Progenitor cell of endocrine pancreas (in vitro differentiated cells): ENCODE measurements at regions not wholly inside any gene's neighbourhood (a gene's known extent, or its start where the extent isn't known, plus 50 kb on each side); places are given as distances from the start of the nearest gene placed in this dataset.

ENCODE experiments used
- DNase-seq: peaks from one replicate; pipeline ENCODE4 v3.0.0; 2021; ENCODE audit warnings: low spot score; ENCODE audit not compliant: unreplicated experiment
- H3K27ac Mint-ChIP-seq: 2 replicates; pipeline ENCODE4 v1.8.0; 2021; ENCODE audit warnings: mild to moderate bottlenecking, moderate library complexity, mixed read lengths
- H3K27me3 Mint-ChIP-seq: 2 replicates; pipeline ENCODE4 v1.8.0; 2021; ENCODE audit warnings: mixed read lengths
- H3K36me3 Mint-ChIP-seq: 2 replicates; pipeline ENCODE4 v1.8.0; 2022; ENCODE audit warnings: mixed read lengths; ENCODE audit not compliant: insufficient read depth
- H3K4me1 Mint-ChIP-seq: 2 replicates; pipeline ENCODE4 v1.8.0; 2021; ENCODE audit warnings: low read depth, mixed read lengths
- H3K4me3 Mint-ChIP-seq: 2 replicates; pipeline ENCODE4 v1.8.0; 2021; ENCODE audit warnings: low read depth, mild to moderate bottlenecking, moderate library complexity, mixed read lengths
- H3K9me3 Mint-ChIP-seq: 2 replicates; pipeline ENCODE4 v1.8.0; 2021; ENCODE audit warnings: low read depth, mixed read lengths
- CTCF ChIP-seq: fragments of 200-600 bp; sonication (generic); IDR thresholded peaks from one replicate; pipeline ENCODE4 v1.5.0; 2021; ENCODE audit warnings: antibody characterized with exemption, mild to moderate bottlenecking; ENCODE audit not compliant: unreplicated experiment

- H3K36me3 Mint-ChIP-seq = peaks cover 1% of the 10 kb centered on the region
- H3K9me3 Mint-ChIP-seq = peaks cover 21% of the 10 kb centered on the region
- H3K4me3 Mint-ChIP-seq = no peak overlapping the region
- DNase-seq = no peak
- peaks cover 7% of the 10 kb centered on the region for H3K4me1 Mint-ChIP-seq
- no peak for TF ChIP-seq CTCF
- H3K27me3 Mint-ChIP-seq = peaks cover 10% of the 10 kb centered on the region
- H3K27ac Mint-ChIP-seq = no peak overlapping the region
Observed at GRCh38 chr1:57844382-57844980, 420.6 kb upstream of the DAB1 start.

DNA sequence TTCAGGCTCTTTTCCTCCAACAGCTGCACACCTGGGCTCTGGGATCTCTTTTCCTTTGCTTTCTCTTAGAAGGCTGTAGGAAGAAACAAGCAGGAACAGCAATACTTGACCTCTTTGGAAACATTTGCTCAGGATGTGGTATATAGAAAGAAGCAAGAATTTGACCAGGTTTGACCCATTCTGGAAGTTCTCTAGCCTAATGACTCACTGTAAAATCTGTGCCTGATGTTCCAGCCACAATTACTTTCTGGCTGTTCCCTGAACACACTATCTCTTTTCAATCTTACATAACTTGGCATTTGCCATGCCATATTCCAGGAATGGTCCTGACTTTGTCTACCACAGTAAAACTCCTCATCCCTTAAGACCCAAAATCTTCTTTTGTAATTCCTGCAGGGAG lies 419.9 kb upstream of the DAB1 start:
- Mint-ChIP-seq H3K36me3 (peaks cover 1% of the 10 kb centered on the region), H3K27me3 (peaks cover 10% of the 10 kb centered on the region), H3K27ac (no peak overlapping the region), H3K9me3 (peaks cover 21% of the 10 kb centered on the region), H3K4me1 (peaks cover 7% of the 10 kb centered on the region), H3K4me3 (no peak overlapping the region)
- TF ChIP-seq CTCF = no peak
- DNase-seq = no peak

DNA sequence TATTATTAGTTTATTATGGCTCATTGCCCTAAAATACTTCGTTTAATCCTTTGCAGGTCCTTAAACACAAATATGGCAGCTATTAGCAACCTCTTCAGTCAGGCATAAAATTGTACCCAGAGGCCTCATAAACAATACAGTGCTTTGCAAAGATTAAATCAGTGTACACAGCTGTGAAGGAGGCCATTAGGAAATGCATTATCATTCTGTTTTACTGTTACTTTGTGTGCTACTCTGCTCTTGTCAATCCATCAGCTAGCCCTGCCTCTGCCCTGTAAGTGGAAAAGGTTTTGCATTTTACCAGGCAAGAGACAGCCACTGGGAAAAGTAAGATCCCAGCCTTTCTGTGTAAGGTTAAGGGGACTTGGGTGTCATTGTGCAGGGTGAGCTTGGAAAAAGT lies 415.7 kb upstream of the DAB1 start:
- Mint-ChIP-seq H3K9me3 (peaks cover 21% of the 10 kb centered on the region), H3K27me3 (peaks cover 11% of the 10 kb centered on the region)

DNA sequence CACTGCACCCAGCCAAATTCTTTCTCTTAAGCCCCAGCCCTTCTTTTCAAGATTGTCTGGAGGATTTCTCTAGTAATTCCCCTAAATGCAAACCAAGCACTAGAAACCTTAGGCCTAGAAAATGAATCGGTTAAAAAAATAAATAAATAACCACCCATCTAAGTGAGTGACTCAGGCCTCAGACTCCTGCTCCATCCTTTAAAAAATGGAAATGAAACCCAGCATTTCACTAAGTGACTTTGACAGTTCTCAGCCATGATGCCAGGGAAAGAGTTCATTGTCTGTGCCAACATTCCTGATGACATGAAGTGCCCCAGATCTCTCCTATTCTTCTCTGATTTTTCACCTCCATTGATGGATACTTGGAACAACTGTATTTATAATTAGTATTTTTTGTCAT lies 415.2 kb upstream of the DAB1 start:
- H3K27ac Mint-ChIP-seq = no peak overlapping the region
- TF ChIP-seq CTCF = no peak
- no peaks in the 10 kb centered on the region for H3K4me1 Mint-ChIP-seq
- no peak overlapping the region for H3K4me3 Mint-ChIP-seq
- peaks cover 21% of the 10 kb centered on the region for H3K9me3 Mint-ChIP-seq
- DNase-seq = no peak
- peaks cover 1% of the 10 kb centered on the region for H3K36me3 Mint-ChIP-seq
- H3K27me3 Mint-ChIP-seq = peaks cover 11% of the 10 kb centered on the region

More for the DNA sequence above, 415.7 kb upstream of the DAB1 start:
- no peak for TF ChIP-seq CTCF
- Mint-ChIP-seq H3K4me3 (no peak overlapping the region), H3K27ac (no peak overlapping the region), H3K4me1 (no peaks in the 10 kb centered on the region), H3K36me3 (peaks cover 1% of the 10 kb centered on the region)
- DNase-seq = no peak

DNA sequence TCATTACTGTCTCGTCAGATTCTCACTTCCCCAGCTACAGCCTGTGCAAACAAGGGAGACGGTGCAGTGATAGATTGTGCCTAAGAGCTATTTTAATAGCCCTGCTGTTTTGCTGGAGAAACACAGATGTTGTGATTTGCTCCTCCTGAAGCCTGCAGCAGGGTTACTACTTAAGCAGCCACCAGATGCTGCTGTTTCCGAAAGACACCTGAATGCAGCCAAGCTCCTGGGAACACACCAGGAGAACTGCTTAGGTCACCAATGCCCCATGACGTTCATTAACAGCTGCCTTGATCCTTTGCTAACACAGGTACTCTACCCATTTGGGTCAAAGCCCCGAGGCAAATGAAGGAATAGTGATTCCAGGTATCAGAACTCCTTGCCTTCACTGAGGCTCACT lies 411.8 kb upstream of the DAB1 start:
- H3K9me3 Mint-ChIP-seq = peaks cover 7% of the 10 kb centered on the region
- H3K27ac Mint-ChIP-seq = no peak overlapping the region
- H3K4me1 Mint-ChIP-seq = no peaks in the 10 kb centered on the region
- peaks cover 8% of the 10 kb centered on the region for H3K27me3 Mint-ChIP-seq
- no peak overlapping the region for H3K4me3 Mint-ChIP-seq
- H3K36me3 Mint-ChIP-seq = no peaks in the 10 kb centered on the region
- DNase-seq = no peak
- TF ChIP-seq CTCF = no peak
